ENCODE measurements at regions not wholly inside any gene's neighbourhood (a gene's known extent, or its start where the extent isn't known, plus 50 kb on each side); places are given as distances from the start of the nearest gene placed in this dataset.

- H3K4me3 ChIP-seq (ENCODE audit: low read length): no peak overlapping the region
- H3K4me1 Mint-ChIP-seq: peaks cover 17 to 35% (median 27%) of the 10 kb centered on the region in 3 donors
- no peaks in the 10 kb centered on the region for H3K27me3 ChIP-seq (ENCODE audit: insufficient read depth, low read length, poor library complexity, severe bottlenecking)
- H3K4me1 ChIP-seq (ENCODE audit: insufficient read depth, low read length): peaks cover 22% of the 10 kb centered on the region
- ChIA-PET POLR2A (no interaction called here), CTCF (no interaction called here)
- no peak overlapping the region for H3K27ac ChIP-seq (ENCODE audit: low read depth, low read length)
- H3K27ac Mint-ChIP-seq: no peak overlapping the region
- no peak for DNase-seq
- no peaks in the 10 kb centered on the region for H3K27me3 Mint-ChIP-seq
- H3K9me3 ChIP-seq (ENCODE audit: low read length): no peaks in the 10 kb centered on the region
- no peaks in the 10 kb centered on the region for H3K36me3 ChIP-seq (ENCODE audit: insufficient read depth, low read length)
- H3K9me3 Mint-ChIP-seq: no peaks in the 10 kb centered on the region
- H3K36me3 Mint-ChIP-seq: no peaks in the 10 kb centered on the region
- no peak overlapping the region for H3K4me3 Mint-ChIP-seq
These were observed 273.6 kb upstream of the KLF6 start for GRCh38 chr10:4058514-4059029.

- Mint-ChIP-seq H3K4me1 (peaks cover 17 to 35% (median 26%) of the 10 kb centered on the region in 3 donors), H3K9me3 (no peaks in the 10 kb centered on the region), H3K27ac (no peak overlapping the region), H3K36me3 (no peaks in the 10 kb centered on the region), H3K4me3 (no peak overlapping the region), H3K27me3 (no peaks in the 10 kb centered on the region)
- H3K9me3 ChIP-seq (ENCODE audit: low read length): no peaks in the 10 kb centered on the region
- no peaks in the 10 kb centered on the region for H3K36me3 ChIP-seq (ENCODE audit: insufficient read depth, low read length)
- H3K4me3 ChIP-seq (ENCODE audit: low read length): no peak overlapping the region
- peaks cover 22% of the 10 kb centered on the region for H3K4me1 ChIP-seq (ENCODE audit: insufficient read depth, low read length)
- no peak overlapping the region for H3K27ac ChIP-seq (ENCODE audit: low read depth, low read length)
- no peak for DNase-seq
- no peaks in the 10 kb centered on the region for H3K27me3 ChIP-seq (ENCODE audit: insufficient read depth, low read length, poor library complexity, severe bottlenecking)
- ChIA-PET CTCF (no interaction called here), POLR2A (interaction anchor here (0.6 kb wide), 1 partner anchor 106 kb away, joined by 3 read pairs; no protein-coding TSS in a partner anchor)
These were observed 272.9 kb upstream of the KLF6 start for GRCh38 chr10:4057725-4058513.

- DNase-seq: no peak
- H3K9me3 Mint-ChIP-seq: no peaks in the 10 kb centered on the region
- no peak overlapping the region for H3K4me3 Mint-ChIP-seq
- Histone ChIP-seq H3K4me3 (ENCODE audit: low read length) (no peak overlapping the region), H3K36me3 (ENCODE audit: insufficient read depth, low read length) (no peaks in the 10 kb centered on the region), H3K9me3 (ENCODE audit: low read length) (no peaks in the 10 kb centered on the region), H3K27ac (ENCODE audit: low read depth, low read length) (no peak overlapping the region), H3K27me3 (ENCODE audit: insufficient read depth, low read length, poor library complexity, severe bottlenecking) (no peaks in the 10 kb centered on the region), H3K4me1 (ENCODE audit: insufficient read depth, low read length) (peaks cover 22% of the 10 kb centered on the region)
- no peak overlapping the region for H3K27ac Mint-ChIP-seq
- H3K27me3 Mint-ChIP-seq: no peaks in the 10 kb centered on the region
- ChIA-PET CTCF (no interaction called here), POLR2A (interaction anchor here (0.6 kb wide), 1 partner anchor 105 kb away, joined by 3 read pairs; no protein-coding TSS in a partner anchor)
- peaks cover 17 to 35% (median 26%) of the 10 kb centered on the region in 3 donors for H3K4me1 Mint-ChIP-seq
- H3K36me3 Mint-ChIP-seq: no peaks in the 10 kb centered on the region
These were observed 272.0 kb upstream of the KLF6 start for GRCh38 chr10:4057021-4057420.

GRCh38 chr10:4054656-4055435, 269.8 kb upstream of the KLF6 start:
- DNase-seq: no peak
- Histone ChIP-seq H3K4me3 (ENCODE audit: low read length) (no peak overlapping the region), H3K9me3 (ENCODE audit: low read length) (no peaks in the 10 kb centered on the region), H3K36me3 (ENCODE audit: insufficient read depth, low read length) (no peaks in the 10 kb centered on the region), H3K27me3 (ENCODE audit: insufficient read depth, low read length, poor library complexity, severe bottlenecking) (no peaks in the 10 kb centered on the region), H3K4me1 (ENCODE audit: insufficient read depth, low read length) (peaks cover 8% of the 10 kb centered on the region), H3K27ac (ENCODE audit: low read depth, low read length) (no peak overlapping the region)
- H3K9me3 Mint-ChIP-seq: no peaks in the 10 kb centered on the region
- ChIA-PET CTCF (no interaction called here), POLR2A (no interaction called here)
- no peak overlapping the region for H3K27ac Mint-ChIP-seq
- H3K36me3 Mint-ChIP-seq: no peaks in the 10 kb centered on the region
- no peak overlapping the region for H3K4me3 Mint-ChIP-seq
- H3K27me3 Mint-ChIP-seq: peaks cover 0 to 6% of the 10 kb centered on the region in 2 donors
- peaks cover 4 to 19% (median 7%) of the 10 kb centered on the region in 3 donors for H3K4me1 Mint-ChIP-seq

GRCh38 chr10:4053940-4054339, 268.9 kb upstream of the KLF6 start:
- Histone ChIP-seq H3K9me3 (ENCODE audit: low read length) (no peaks in the 10 kb centered on the region), H3K4me3 (ENCODE audit: low read length) (no peak overlapping the region), H3K27me3 (ENCODE audit: insufficient read depth, low read length, poor library complexity, severe bottlenecking) (no peaks in the 10 kb centered on the region), H3K27ac (ENCODE audit: low read depth, low read length) (no peak overlapping the region), H3K36me3 (ENCODE audit: insufficient read depth, low read length) (no peaks in the 10 kb centered on the region), H3K4me1 (ENCODE audit: insufficient read depth, low read length) (no peaks in the 10 kb centered on the region)
- DNase-seq: no peak
- peaks cover 0 to 2% (median 0%) of the 10 kb centered on the region in 3 donors for H3K36me3 Mint-ChIP-seq
- H3K4me3 Mint-ChIP-seq: no peak overlapping the region
- peaks cover 3 to 7% of the 10 kb centered on the region in 2 donors for H3K27me3 Mint-ChIP-seq
- CTCF ChIA-PET: no interaction called here
- H3K4me1 Mint-ChIP-seq: peaks cover 0 to 10% (median 0%) of the 10 kb centered on the region in 3 donors
- no peaks in the 10 kb centered on the region for H3K9me3 Mint-ChIP-seq
- no peak overlapping the region for H3K27ac Mint-ChIP-seq
- POLR2A ChIA-PET: interaction anchor here (0.7 kb wide), 1 partner anchor 23 kb away, joined by 3 read pairs; no protein-coding TSS in a partner anchor

- ChIA-PET CTCF (no interaction called here), POLR2A (no interaction called here)
- Mint-ChIP-seq H3K36me3 (peaks cover 0 to 2% (median 0%) of the 10 kb centered on the region in 3 donors), H3K4me3 (no peak overlapping the region), H3K9me3 (no peaks in the 10 kb centered on the region), H3K4me1 (peaks cover 0 to 3% (median 0%) of the 10 kb centered on the region in 3 donors), H3K27me3 (peaks cover 3 to 7% of the 10 kb centered on the region in 2 donors), H3K27ac (no peak overlapping the region)
- no peak overlapping the region for H3K4me3 ChIP-seq (ENCODE audit: low read length)
- H3K4me1 ChIP-seq (ENCODE audit: insufficient read depth, low read length): no peaks in the 10 kb centered on the region
- no peaks in the 10 kb centered on the region for H3K36me3 ChIP-seq (ENCODE audit: insufficient read depth, low read length)
- H3K27me3 ChIP-seq (ENCODE audit: insufficient read depth, low read length, poor library complexity, severe bottlenecking): no peaks in the 10 kb centered on the region
- no peak overlapping the region for H3K27ac ChIP-seq (ENCODE audit: low read depth, low read length)
- no peaks in the 10 kb centered on the region for H3K9me3 ChIP-seq (ENCODE audit: low read length)
- no peak for DNase-seq
These were observed 266.7 kb upstream of the KLF6 start for GRCh38 chr10:4051641-4052151.

GRCh38 chr10:4051011-4051640, 266.1 kb upstream of the KLF6 start:
- Mint-ChIP-seq H3K4me3 (no peak overlapping the region), H3K27me3 (peaks cover 3 to 7% of the 10 kb centered on the region in 2 donors), H3K27ac (no peak overlapping the region), H3K9me3 (no peaks in the 10 kb centered on the region), H3K4me1 (peaks cover 0 to 3% (median 0%) of the 10 kb centered on the region in 3 donors), H3K36me3 (peaks cover 0 to 2% (median 0%) of the 10 kb centered on the region in 3 donors)
- CTCF ChIA-PET: no interaction called here
- DNase-seq: no peak
- Histone ChIP-seq H3K9me3 (ENCODE audit: low read length) (no peaks in the 10 kb centered on the region), H3K27me3 (ENCODE audit: insufficient read depth, low read length, poor library complexity, severe bottlenecking) (no peaks in the 10 kb centered on the region), H3K36me3 (ENCODE audit: insufficient read depth, low read length) (no peaks in the 10 kb centered on the region), H3K27ac (ENCODE audit: low read depth, low read length) (no peak overlapping the region), H3K4me1 (ENCODE audit: insufficient read depth, low read length) (no peaks in the 10 kb centered on the region), H3K4me3 (ENCODE audit: low read length) (no peak overlapping the region)
- POLR2A ChIA-PET: no interaction called here

Data from CD8-positive, alpha-beta memory T cell (primary cell).